HepG2 (cell line): ENCODE measurements at regions not wholly inside any gene's neighbourhood (a gene's known extent, or its start where the extent isn't known, plus 50 kb on each side); places are given as distances from the start of the nearest gene placed in this dataset.

Experiments
- ATAC-seq: fragments of 200-7000 bp; cut with Tn5 transposase; 3 replicates; pipeline ENCODE4 v1.9.1; 2020; ENCODE audit warnings: mild to moderate bottlenecking, moderate library complexity
- BruUV-seq: library from RNA; stranded (reverse); fragments of 400-500 nt; replicated peaks from 2 replicates; lab custom pipeline; 2021; lab: Mats Ljungman, UMichigan
- CTCF ChIA-PET: fragments of 300-600 bp; formaldehyde crosslinking; extraction: SDS; loops from one replicate; lab custom pipeline; 2021; ENCODE audit warnings: low total read pairs, inconsistent platforms, low intra/inter-chr PET ratio; lab: Yijun Ruan, JAX
- POLR2A ChIA-PET: fragments of 350-600 bp; sonication (Branson Sonifier 250); formaldehyde crosslinking; loops from one replicate; lab custom pipeline; 2020; ENCODE audit warnings: antibody characterized with exemption, inconsistent platforms; lab: Yijun Ruan, JAX
- DNase-seq: peaks from one replicate; pipeline ENCODE4 v3.0.0-alpha.2; 2015; ENCODE audit warnings: low spot score
- FAIRE-seq: peaks from 3 replicates; lab custom pipeline; 2011; peaks lifted over from hg19 to GRCh38; lab: Jason Lieb, UNC
- H2AFZ ChIP-seq: one replicate; pipeline ENCODE4 v1.6.1; 2011; ENCODE audit warnings: low read length, inconsistent platforms
- H3K27ac ChIP-seq: fragments of 300-600 bp; 3 replicates; pipeline ENCODE4 v1.8.0; 2011; ENCODE audit warnings: mixed run types, mild to moderate bottlenecking, mixed read lengths, low read length, inconsistent platforms; ENCODE audit not compliant: insufficient read depth; ENCODE audit errors: extremely low read length
- H3K27me3 ChIP-seq, 2 experiments: fragments of 200-600 bp in 1 of 2; 2 replicates in 1 of 2; 3 replicates in 1 of 2; pipeline versions ENCODE4 v1.6.0 to v1.8.0; 2011; ENCODE audit warnings: low read length in 2 of 2, mild to moderate bottlenecking in 2 of 2, moderate library complexity in 2 of 2, inconsistent platforms in 1 of 2; ENCODE audit not compliant: insufficient read depth in 2 of 2, control insufficient read depth in 1 of 2
- H3K36me3 ChIP-seq, 2 experiments: fragments of 200-600 bp in 1 of 2; replicated peaks in 1 of 2; 2 replicates in 1 of 2; 3 replicates in 1 of 2; pipeline versions ENCODE4 v1.5.1 to v1.8.0; 2011; ENCODE audit warnings: low read length in 2 of 2, inconsistent platforms in 1 of 2; ENCODE audit not compliant: insufficient read depth in 2 of 2, control insufficient read depth in 1 of 2
- H3K4me1 ChIP-seq: 2 replicates; pipeline ENCODE4 v1.5.1; 2012; ENCODE audit warnings: low read length, inconsistent platforms; ENCODE audit not compliant: insufficient read depth
- H3K4me2 ChIP-seq: 2 replicates; pipeline ENCODE4 v1.6.0; 2011; ENCODE audit warnings: low read depth, low read length, inconsistent platforms
- H3K4me3 ChIP-seq, 3 experiments: fragments of 200-600 bp in 1 of 3; sonication (generic), shearing (Covaris generic) in 1 of 3; replicated peaks in 1 of 3; 2 replicates each; pipeline ENCODE4 v1.5.1; 2011 to 2016; ENCODE audit warnings: low read length in 3 of 3, inconsistent platforms in 2 of 3, low read depth in 2 of 3, mild to moderate bottlenecking in 2 of 3, control low read depth in 1 of 3, mixed read lengths in 1 of 3; ENCODE audit not compliant: insufficient read depth in 1 of 3
- H3K79me2 ChIP-seq: one replicate; pipeline ENCODE4 v1.6.1; 2011; ENCODE audit warnings: low read length, inconsistent platforms; ENCODE audit not compliant: insufficient read depth
- H3K9ac ChIP-seq: 2 replicates; pipeline ENCODE4 v1.6.0; 2011; ENCODE audit warnings: mild to moderate bottlenecking, low read depth, low read length, inconsistent platforms; ENCODE audit not compliant: insufficient read depth
- H3K9me3 ChIP-seq: 2 replicates; pipeline ENCODE4 v1.5.1; 2012; ENCODE audit warnings: mild to moderate bottlenecking, low read length
- H4K20me1 ChIP-seq: 2 replicates; pipeline ENCODE4 v1.6.0; 2011; ENCODE audit warnings: inconsistent platforms, mild to moderate bottlenecking, low read length, moderate library complexity; ENCODE audit not compliant: insufficient read depth
- ZBTB42 ChIP-seq: sonication (generic); formaldehyde crosslinking; IDR thresholded peaks from 2 replicates; pipeline ENCODE4 v1.5.0; 2020; ENCODE audit warnings: mild to moderate bottlenecking, missing genetic modification reagents
- ZFYVE20 ChIP-seq: sonication (generic); formaldehyde crosslinking; IDR thresholded peaks from 2 replicates; pipeline ENCODE4 v1.8.0; 2023; ENCODE audit warnings: low read depth, mild to moderate bottlenecking, moderate library complexity, missing genetic modification reagents, borderline replicate concordance
- ZNF329 ChIP-seq: sonication (generic); formaldehyde crosslinking; IDR thresholded peaks from 2 replicates; pipeline ENCODE4 v1.9.0; 2021; ENCODE audit warnings: low read depth, mild to moderate bottlenecking, missing genetic modification reagents
- ZNF703 ChIP-seq: sonication (generic); formaldehyde crosslinking; IDR thresholded peaks from 2 replicates; pipeline ENCODE4 v1.5.1; 2020; ENCODE audit warnings: missing genetic modification reagents, mild to moderate bottlenecking, moderate library complexity, borderline replicate concordance
- WGBS: methylation state at CpG from one replicate; pipeline ENCODE4 v1.1.6; 2017; ENCODE audit warnings: low lambda C conversion rate; 5-methylcytosine and 5-hydroxymethylcytosine counted together
- in situ Hi-C: cut with HindIII; loops from 2 replicates; pipeline ENCODE4 v1.10.0; 2017; ENCODE audit warnings: low pct_unique_long_range_greater_than_20kb; ENCODE audit not compliant: extremely low pct_ligation_motif_present
- intact Hi-C: fragments of 100-400 bp; cut with micrococcal nuclease; formaldehyde crosslinking; loops from one replicate; pipeline ENCODE4 v1.10.0; 2022; ENCODE audit not compliant: unreplicated experiment

GRCh38 chr2:136422512-136422911, 304.6 kb upstream of the CXCR4 start:
- Histone ChIP-seq H3K4me3 (no peak overlapping the region), H3K9ac (no peak overlapping the region), H4K20me1 (no peaks in the 10 kb centered on the region), H2AFZ (no peak overlapping the region), H3K4me2 (no peak overlapping the region), H3K79me2 (no peaks in the 10 kb centered on the region), H3K27ac (no peak overlapping the region)
- in situ Hi-C loops = loop anchor here (5.0 to 10.0 kb wide), 2 partner anchors 312 to 1415 kb away; no protein-coding TSS in a partner anchor
- DNase-seq (no peak), FAIRE-seq (no peak)
- ChIA-PET CTCF (interaction anchor here (1.4 kb wide), 1 partner anchor 314 kb away, joined by 10 read pairs; no protein-coding TSS in a partner anchor), POLR2A (no interaction called here)
- 62% methylated on average over 2 of the region's 2 CpGs for WGBS
- no peak for TF ChIP-seq ZBTB42 (CRISPR knock-in tag)
- no peak for TF ChIP-seq ZNF329 (CRISPR knock-in tag)
- TF ChIP-seq, all 625 proteins: peak for 0
- Histone ChIP-seq H3K9me3 (no peaks in the 10 kb centered on the region), H3K36me3 (no peaks in the 10 kb centered on the region), H3K4me1 (peaks cover 10% of the 10 kb centered on the region), H3K27me3 (peaks cover 5 to 45% of the 10 kb centered on the region in 2 experiments; a peak in 3 of 5 replicates)
- no TSS peak for BruUV-seq
- intact Hi-C loops = loop anchor here (2.0 to 10.0 kb wide), 2 partner anchors 498 to 632 kb away; no protein-coding TSS in a partner anchor
- no peak for ATAC-seq

GRCh38 chr2:136420346-136420745, 302.4 kb upstream of the CXCR4 start:
- H4K20me1 ChIP-seq = no peaks in the 10 kb centered on the region
- CTCF ChIA-PET = no interaction called here
- intact Hi-C loops = loop anchor here (10.0 kb wide), 1 partner anchor 634 kb away; no protein-coding TSS in a partner anchor
- FAIRE-seq = no peak
- no peak for TF ChIP-seq ZFYVE20 (CRISPR knock-in tag)
- no peak for TF ChIP-seq ZNF703
- TF ChIP-seq, all 625 proteins: peak for 0
- DNase-seq (no peak), ATAC-seq (no peak)
- Histone ChIP-seq H3K4me3 (no peak overlapping the region), H3K9ac (no peak overlapping the region), H3K36me3 (no peaks in the 10 kb centered on the region), H3K9me3 (no peaks in the 10 kb centered on the region), H3K4me1 (peaks cover 10% of the 10 kb centered on the region), H2AFZ (no peak overlapping the region), H3K27ac (no peak overlapping the region), H3K27me3 (peaks cover 5 to 61% of the 10 kb centered on the region in 2 experiments; a peak in 3 of 5 replicates), H3K4me2 (no peak overlapping the region), H3K79me2 (no peaks in the 10 kb centered on the region)
- BruUV-seq = no TSS peak
- in situ Hi-C loops = loop anchor here (5.0 to 10.0 kb wide), 2 partner anchors 314 to 1417 kb away; no protein-coding TSS in a partner anchor
- 6% methylated on average over 6 of the region's 6 CpGs for WGBS
- POLR2A ChIA-PET = no interaction called here
